NCI-H774 (cell line): ENCODE measurements at regions not wholly inside any gene's neighbourhood (a gene's known extent, or its start where the extent isn't known, plus 50 kb on each side); places are given as distances from the start of the nearest gene placed in this dataset.
"Not testable (repeated sequence)": the region's sequence is repeated elsewhere in the genome, so short reads cannot be mapped to it uniquely, and the experiment has no call there.

ENCODE experiments used
- DNase-seq: peaks from one replicate; lab custom pipeline; 2025; lab: John Stamatoyannopoulos, UW

DNA sequence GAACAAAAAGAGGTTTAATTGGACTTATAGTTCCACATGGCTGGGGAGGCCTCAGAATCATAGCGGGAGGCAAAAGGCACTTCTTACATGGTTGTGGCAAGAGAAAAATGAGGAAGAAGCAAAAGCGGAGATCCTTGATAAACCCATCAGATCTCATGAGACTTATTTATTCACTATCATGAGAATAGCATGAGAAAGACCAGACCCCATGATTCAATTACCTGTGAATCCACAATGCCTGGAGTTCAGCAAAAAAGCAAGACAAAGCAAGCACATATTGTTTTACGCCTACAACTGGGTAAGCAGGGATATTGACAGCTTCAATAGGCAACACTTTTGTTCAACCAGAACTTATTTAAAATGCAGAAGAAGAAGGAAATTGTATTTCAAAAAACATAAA lies 218.2 kb downstream of the RPL10L start:
- DNase-seq: no peak

DNA sequence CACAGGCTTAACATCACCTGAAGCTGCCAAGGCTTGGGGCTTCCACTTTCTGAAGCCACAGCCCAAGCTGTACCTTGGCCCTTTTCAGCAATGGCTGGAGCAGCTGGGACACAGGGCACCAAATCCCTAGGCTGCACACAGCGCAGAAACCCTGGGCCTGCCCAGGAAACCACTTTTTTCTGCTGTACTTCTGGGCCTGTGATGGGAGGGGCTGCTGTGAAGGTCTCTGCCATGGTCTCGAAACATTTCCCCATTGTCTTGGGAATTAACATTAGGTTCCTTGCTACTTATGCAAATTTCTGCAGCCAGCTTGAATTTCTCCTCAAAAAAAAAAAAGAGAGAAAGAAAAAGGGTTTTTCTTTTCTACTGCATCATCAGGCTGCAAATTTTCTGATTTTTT lies 219.1 kb downstream of the RPL10L start:
- no peak for DNase-seq

DNA sequence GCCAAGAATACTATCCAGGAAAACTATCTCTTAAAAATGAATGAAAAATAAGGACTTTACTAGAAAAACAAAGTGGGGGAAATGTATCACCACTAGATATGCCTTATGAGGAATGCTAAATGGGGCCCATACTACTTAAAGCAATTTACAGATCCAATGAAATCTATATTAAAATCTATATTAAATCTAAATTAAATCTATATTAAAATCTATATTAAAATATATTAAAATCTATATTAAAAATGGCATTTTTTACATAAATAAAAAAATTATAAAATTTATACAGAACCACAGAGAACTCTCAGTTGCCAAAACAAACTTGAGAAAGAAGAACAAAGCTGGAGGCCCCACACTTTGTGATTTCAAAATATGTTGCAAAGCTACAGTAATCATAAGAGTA lies 234.5 kb downstream of the RPL10L start:
- DNase-seq: no peak

DNA sequence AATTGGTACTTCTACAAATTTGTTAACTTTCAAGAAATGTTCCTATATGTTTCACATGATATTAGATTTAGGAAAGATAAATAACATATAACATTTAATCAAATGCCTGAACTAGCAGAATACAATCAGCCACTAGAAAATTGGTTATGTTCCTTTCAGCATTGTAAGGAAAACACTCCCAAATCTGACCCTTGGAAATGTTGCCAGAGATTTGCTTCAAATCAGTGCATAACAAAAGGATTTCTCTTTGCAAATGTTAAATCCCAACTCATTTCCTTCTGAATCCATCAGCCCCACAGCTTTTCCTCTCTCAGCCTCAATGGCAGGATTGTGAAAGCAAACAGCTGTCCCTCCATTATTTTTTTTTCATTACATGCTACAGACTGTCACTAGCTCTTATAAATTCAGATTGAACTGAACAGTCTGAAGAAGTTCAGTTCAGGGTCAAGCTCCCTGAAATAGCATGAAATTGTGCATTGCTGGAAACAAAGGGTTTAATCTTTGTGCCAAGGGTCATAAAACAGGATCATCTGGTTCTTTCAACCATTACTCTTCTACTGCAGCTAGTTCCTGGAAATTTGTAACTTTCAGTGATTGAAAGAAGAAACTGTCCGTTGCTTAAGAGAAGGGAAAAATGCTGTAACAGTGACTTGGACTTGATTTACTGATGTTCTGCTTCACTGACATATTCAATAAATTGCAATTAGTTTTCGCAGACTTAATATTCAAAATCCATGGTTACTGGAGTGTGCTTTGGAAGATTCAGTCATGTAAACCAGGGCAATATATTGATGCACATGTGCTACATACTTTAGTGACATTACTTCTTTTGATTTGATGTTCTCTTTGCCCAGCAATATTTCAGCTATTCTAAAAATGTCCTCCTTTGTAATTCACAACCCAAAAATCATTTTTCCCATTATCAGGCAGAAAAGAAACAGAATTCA lies 246.4 kb downstream of the RPL10L start:
- DNase-seq: no peak

DNA sequence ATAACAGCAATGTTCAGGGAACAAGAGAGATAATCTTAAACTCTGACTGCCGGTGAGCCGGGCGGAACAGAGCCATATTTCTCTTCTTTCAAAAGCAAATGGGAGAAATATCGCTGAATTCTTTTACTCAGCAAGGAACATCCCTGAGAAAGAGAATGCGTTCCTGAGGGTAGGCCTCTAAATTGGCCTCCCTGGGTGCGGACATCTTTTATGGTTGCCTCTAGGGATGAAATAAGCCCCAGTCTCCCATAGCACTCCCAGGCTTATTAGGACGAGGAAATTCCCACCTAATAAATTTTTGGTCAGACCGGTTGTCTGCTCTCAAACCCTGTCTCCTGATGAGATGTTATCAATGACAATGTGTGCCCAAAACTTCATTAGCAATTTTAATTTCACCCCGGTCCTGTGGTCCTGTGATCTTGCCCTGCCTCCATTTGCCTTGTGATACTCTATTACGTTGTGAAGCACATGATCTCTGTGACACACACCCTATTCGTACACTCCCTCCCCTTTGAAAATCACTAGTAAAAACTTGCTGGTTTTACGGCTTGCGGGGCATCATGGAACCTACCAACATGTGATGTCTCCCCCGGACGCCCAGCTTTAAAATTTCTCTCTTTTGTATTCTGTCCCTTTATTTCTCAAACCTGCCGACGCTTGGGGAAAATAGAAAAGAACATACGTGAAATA lies 249.4 kb downstream of the RPL10L start:
- DNase-seq: not testable (repeated sequence)

DNA sequence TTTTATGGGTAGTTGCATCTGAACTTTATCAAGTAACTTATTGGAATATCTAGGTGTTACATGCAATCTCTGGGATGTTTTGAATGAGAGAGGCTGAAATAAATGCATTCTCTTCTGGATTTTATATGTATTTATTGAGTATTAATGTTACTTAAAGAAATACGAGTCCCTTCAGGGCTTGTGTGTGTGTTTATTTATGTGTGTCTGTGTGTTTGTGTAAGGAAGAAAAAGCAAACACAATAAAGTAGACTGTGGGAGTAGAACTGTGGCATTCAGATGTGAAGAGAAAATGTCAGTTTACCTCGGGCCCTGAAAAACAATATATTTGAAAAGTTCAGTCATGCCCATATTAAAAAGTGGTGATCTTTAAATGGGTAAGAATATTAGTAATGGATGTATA lies 250.5 kb downstream of the RPL10L start:
- no peak for DNase-seq

DNA sequence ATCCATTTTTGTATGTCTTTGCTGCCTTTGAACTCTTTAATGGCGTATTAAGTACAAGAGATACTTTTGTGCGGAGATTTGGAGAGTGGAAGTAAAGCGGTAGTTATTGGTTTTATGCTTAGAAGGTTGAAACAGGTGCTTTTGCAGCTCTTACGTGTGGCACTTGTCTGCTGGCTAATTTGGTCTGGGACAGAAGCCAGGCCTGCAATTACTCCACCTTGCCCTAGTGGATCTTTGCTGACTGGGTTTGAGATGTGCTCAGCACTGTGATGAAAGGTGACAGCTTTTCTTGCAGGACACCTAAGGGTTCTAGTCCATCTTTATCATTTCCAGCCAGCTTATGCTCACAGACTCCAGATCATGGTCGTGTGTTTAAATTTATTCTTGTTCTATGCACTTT lies 252.5 kb downstream of the RPL10L start:
- DNase-seq: peak; percentile 47

DNA sequence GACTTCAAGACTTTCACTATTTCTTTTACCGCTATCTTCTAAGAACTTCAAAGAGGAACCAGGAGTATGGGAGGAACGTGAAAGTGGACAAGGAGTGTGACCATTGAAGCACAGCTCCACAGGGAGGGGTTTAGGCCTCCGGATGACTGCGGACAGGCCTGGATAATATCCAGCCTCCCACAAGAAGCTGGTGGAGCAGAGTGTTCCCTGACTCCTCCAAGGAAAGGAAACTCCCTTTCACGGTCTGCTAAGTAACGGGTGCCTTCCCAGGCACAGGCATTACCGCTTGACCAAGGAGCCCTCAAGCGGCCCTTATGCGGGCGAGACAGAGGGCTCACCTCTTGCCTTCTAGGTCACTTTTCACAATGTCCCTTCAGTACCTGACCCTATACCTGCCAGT lies 267.0 kb downstream of the RPL10L start:
- DNase-seq: no peak

DNA sequence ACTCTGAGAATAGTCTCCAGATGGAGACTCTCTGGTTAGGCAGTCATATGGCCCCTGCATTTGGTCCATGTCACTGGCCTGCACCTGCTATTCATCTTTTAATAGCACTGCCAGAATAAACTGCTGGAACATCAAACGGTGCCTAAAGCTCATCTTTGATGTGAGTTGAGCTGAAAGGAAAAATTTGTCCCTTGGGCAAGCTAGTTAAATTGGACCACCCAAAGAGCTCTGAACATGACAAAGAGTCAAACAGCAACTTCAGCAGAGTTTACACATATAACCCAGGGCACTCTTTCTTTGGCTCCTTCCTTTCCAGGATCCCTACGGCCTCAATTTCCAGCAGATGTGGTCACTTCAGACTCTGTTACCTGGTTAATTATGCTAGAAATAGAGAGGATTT lies 269.9 kb downstream of the RPL10L start:
- DNase-seq: no peak

DNA sequence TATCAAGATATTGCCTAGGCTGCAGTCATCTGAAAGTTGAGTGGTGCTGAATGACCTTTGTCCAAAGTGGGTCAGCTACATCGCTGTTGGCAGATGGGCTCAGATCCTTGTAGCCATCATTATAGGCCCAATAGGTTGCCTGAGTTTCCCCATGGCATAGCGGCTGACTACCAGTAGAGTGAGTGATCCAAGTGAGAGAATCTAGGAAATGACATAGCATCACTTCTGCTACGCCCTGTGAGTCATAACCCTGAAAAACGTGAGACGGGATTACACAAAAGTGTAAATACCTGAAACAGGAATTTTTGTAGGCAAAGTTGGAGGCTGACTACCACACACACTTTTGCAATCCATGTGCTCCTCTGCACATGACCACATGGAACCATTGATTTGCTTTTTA lies 273.3 kb downstream of the RPL10L start:
- no peak for DNase-seq

DNA sequence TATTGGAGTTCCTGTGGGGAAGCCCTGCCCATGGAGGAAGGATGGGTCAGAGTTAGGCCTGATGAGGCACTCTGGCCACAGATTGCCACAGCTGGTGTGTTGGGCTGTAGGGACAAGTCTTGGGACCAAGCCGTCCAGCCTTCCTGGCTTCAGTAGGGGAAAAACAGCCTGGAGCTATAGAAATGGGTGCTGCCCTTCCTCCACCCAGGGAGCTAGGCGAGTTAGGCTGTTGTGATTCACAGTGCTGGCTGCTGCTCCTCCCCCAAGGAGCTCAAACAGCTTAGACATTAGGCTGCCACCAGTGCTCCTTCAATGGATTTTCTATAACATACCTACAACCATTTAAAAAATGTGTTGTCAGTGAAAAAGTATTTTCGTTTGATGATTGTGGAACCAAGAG lies 274.3 kb downstream of the RPL10L start:
- no peak for DNase-seq

DNA sequence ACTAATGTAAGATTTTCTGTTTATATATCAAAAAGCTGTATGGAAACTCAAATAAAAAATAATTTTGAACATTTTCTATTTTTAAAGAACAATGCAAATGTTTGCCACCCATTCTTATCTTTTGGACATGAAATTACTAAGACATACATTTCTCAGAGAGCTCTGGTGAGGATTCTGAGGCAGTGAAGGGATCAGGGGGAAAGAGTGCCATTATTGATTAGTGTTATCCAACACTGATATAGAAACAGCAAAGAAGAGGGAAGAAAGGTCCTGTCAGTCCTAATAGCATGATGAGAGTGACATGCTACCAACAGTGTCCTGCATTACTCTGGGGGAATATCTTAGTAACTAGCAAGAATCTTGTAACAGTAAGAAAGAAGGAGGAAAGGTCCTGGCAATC lies 282.2 kb downstream of the RPL10L start:
- no peak for DNase-seq

DNA sequence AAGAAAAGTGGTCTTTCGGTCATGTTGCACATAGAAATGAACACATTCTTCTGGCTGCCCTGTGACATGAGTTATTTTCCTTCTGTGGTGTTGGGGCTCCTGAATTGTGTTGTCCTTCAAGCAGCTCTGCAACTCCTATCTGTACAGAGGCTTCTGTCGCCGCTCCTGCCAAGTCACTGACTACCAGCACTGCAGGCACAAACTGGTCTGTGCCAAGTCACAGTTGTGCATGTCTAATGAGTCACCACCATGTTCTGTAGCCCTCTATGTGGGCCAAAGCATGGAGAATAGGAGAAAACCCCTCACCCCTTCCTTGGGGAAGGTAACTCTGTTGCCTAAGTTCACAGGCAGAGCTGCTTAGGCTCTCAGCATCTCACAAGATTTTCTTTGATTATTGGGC lies 283.3 kb downstream of the RPL10L start:
- DNase-seq: no peak

DNA sequence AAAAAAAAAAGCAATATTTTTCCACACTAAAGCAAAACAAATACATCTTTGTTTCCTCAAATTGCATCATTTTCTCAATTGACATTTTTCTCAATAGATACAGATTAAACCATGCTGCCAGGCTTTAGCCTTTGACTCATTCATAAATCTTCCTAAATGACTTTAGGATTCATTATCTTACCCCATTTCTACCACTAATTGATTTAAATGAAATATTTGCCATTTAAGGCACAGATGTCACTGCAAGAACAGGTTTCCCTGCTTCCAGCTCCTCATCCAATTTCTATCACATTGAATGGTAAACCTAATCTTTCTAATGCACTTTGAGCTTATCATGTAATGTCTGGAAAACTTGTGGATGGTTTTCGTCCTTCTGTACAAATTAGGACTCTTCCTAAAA lies 298.7 kb downstream of the RPL10L start:
- no peak for DNase-seq

DNA sequence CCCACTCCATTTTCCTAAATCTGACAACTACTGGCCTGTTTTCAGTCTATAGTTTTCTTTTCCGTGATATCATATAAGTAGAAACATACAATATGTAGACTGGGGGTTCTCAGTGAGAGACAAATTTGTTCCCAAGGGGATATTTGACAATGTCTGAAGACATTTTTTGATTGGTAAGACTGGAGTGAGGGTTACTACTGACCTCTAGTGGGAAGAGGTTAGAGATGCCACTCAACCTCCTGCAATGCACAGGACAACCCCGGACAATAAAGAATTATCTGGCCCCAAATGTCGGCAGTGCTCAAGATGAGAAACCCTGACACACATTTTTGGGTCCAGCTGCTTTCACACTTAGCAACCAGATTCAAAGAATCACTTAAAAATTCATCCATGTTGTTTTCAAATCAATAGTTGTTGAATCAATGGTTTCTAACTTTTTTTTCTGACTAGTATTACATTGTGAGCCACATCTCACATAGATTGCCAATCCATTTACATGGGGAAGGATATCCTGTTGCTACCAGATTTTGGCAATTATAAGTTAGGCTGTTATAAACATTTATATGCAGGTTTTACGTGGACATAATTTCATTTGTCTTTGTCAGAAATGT lies 307.1 kb downstream of the RPL10L start:
- no peak for DNase-seq

DNA sequence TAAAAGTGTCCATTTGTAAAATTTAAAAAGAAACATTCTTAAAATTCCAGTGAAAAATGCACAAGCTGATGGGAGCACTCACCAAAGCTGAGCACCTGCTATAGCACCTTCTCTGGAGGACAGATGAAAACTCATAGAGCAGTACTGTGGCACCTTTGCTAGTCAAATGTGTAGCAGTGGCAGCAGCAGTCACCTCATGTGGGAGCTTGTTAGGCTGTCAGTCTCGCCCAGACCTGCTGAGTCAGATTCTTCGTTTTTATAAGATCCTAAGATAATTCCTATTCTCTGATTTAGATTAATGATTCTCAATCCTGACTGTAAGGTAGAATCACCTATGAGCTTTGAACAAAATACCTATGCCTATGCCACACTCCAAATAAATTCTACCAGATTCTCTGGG lies 325.8 kb downstream of the RPL10L start:
- DNase-seq: no peak

DNA sequence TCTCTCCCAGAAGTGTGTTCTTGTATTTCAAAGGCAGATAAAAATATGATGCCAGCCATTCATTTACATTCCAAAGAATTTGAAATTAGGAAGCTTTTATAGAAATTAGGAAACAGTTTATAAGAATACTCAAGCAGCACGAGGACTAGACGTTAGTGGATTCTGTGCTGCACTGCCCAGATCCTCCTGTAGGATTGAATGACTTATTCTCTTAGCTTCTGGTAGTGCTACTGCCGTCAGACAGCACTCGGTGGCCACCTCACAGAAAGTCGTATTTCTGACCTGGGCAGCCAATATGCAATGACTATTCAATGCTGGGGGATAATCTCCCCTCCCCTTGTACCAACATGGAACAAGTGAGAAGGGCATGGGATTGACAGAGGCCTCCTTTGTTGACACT lies 326.4 kb downstream of the RPL10L start:
- no peak for DNase-seq

DNA sequence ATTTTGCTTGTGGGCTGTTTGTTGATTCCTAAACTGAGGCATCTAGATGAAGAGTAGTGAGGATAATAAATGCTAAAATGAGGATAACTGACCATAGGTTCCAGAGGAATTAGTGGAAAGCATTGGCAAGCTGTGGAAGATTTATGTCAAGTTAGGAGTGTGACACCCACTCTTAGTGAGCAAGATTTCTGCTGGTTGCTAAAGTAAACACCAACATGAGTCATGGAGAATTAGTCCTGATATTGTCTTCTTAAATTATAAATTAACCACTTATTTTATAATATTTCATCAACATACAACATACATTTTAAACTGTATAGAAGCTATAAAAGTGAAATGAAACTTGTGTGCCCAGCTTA lies 328.2 kb downstream of the RPL10L start:
- DNase-seq: no peak

DNA sequence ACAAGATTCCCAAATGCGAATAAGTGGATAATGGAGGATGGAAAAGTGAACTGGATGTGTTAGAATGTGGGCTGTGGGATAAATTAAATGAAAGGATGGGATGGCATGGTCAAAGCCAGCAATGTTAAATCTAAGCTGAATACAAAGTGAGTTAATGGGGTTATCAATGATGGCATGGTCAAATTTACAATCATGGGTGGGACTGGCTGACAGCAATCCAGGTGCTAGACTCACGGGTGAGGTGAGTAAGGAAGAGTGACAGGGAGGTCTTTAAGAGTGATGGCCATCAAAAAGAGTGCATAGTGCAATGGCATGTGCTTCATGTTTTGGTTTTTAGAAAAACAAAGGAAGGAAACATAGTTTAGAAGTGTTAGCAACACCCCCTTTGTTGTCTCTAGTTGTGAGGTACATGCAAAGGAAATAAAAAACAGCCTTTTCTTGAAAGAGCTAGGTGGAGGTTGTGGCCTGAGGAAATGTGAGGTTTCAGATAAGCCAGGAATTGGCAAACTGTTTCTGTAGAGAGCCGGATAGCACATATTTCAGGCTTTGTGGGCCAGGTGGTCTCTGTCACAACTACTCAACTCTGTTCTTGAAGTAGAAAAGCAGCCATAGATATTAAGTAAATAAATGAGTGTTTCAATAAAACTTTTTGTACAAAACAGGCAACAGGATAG lies 328.7 kb downstream of the RPL10L start:
- DNase-seq: no peak

DNA sequence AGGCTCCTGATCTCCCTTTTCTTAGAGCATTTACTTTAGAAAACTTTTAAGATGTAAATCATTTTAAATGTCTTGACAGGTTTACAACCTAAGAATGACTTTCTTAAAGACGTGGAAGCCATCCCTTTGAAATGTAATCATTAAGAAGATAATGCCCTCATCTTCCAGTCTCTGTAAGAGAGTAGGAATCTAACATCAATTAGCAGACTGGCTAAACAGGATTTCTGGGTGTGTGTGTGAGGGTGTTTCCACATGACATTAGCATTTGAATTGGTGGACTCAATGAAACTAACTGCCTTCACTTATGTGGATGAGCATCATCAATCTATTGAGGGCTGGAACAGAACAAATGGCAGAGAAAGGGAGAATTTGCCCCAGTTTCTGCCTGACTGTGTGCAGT lies 329.5 kb downstream of the RPL10L start:
- no peak for DNase-seq

DNA sequence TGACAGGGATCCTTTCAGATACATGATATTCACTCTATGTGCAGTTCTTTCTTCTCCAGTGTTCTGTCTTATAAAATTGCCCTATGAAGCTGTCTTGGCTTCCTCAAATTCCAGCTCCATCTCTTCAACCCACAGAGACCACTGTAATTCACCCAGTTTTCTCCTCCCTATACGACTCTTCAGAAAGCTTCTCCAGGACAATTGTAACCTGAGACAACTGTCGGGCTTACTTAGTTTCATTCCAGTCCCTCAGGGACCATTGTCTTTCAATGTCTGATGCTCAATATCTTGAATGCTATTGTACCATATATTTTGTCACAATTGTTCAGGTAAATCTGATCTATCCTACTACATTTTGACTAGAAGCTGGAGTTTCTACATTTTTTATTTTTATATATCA lies 345.3 kb downstream of the RPL10L start:
- no peak for DNase-seq

DNA sequence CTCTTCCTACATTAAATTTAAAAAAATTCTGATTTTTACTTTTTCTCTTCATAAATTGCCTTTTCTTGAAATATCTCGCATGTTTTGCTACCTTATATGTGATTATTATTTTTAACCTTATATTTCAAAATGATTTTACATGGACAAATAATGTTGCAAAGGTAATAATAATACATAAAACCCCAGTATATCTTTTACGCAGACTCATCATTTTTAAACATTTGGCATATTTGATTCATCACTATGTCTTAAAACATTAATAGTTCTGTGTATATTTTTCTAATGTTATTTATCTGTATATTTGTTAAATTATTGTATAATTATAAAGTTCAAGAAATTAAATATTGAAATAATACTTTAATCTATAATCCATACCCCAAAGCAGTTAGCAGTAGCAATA lies 350.8 kb downstream of the RPL10L start:
- no peak for DNase-seq

DNA sequence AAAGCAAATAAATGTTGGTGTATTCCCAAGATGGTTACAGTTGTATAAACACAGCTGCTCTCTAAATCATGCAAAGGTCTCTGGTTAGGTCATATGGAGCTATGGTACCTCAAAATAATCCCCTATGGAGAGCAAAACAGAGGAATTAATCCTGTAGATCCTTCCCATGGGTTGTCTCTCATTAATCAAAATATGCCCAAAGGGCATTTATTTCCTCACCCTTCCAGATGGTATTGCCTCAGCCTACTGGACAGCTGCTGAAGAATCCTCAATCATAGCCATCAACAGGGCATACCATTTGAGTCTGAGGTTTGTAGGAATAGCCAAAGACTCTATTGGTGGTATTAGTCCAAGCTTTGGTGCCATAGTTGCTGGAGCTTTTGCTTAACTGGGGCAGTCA lies 360.9 kb downstream of the RPL10L start:
- DNase-seq: no peak
